ENCODE measurements at regions not wholly inside any gene's neighbourhood (a gene's known extent, or its start where the extent isn't known, plus 50 kb on each side); places are given as distances from the start of the nearest gene placed in this dataset.

GRCh38 chr2:128738446-128739110 is 419.9 kb upstream of the HS6ST1 start:
- no peak for TF ChIP-seq HNF4G (IDR thresholded peaks at IDR 0.05)
- TF ChIP-seq YY1 (IDR thresholded peaks at IDR 0.05) = no peak
- TF ChIP-seq EGR1 (IDR thresholded peaks at IDR 0.05; ENCODE audit: low read depth in 2 of 2) = no peak
- no peak for TF ChIP-seq CTCF (IDR thresholded peaks at IDR 0.05; ENCODE audit: low read depth, low read length, missing input control)
- no peak for TF ChIP-seq TAF1 (conservative IDR thresholded peaks at IDR 0.05)
- no peak for TF ChIP-seq RXRA (IDR thresholded peaks at IDR 0.05)
- TF ChIP-seq ZBTB33 (IDR thresholded peaks at IDR 0.05) = no peak
- TF ChIP-seq RAD21 (IDR thresholded peaks at IDR 0.05) = no peak
- TF ChIP-seq NR2F2 (IDR thresholded peaks at IDR 0.05) = no peak

All from liver (tissue), 3 donors.